ENCODE measurements at regions not wholly inside any gene's neighbourhood (a gene's known extent, or its start where the extent isn't known, plus 50 kb on each side); places are given as distances from the start of the nearest gene placed in this dataset.
A peak's percentile ranks its signal among the peaks of the same experiment; 100 is the strongest.
"Not testable (repeated sequence)": the region's sequence is repeated elsewhere in the genome, so short reads cannot be mapped to it uniquely, and the experiment has no call there.

DNA sequence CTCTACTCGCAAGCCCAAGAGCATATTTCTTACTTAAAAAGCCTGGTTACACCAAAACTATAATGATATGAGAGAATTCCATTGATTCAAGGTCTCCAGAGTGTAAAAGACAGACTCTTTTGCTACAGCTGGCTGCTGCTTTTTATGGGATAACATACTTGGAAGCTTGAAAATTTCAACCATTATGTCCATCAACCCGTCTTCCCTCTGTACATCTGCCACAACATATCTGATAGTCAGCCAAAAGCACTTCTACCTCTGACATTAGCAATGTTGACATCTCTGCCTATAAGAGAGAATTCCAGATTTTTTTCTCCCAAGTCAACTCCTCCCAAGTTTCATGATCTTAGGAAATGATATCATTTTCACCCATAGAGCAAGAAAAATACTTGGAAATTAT, 54.4 kb upstream of the IQCM start:
- FAIRE-seq, result no peak

GRCh38 chr4:149881744-149882143, 66.1 kb upstream of the IQCM start:
- no peak for FAIRE-seq

DNA sequence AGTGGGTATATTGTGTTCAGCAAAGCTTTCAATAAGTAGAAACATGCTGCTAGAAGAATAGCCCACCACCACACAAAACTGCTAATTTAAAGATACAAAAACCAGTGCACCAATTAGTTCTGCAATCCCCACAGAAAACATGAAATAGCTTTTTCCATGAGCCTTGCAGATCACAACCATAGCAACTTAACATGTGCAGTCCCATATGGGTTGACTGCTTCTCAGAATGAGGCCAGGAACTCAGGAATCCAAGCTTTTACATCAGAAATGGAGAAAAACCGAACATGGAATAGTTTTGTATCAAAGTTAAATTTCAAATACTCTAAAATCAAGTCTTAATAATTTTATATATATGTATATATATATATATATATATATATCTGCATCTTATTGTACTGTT, 66.6 kb upstream of the IQCM start:
- no peak for FAIRE-seq

DNA sequence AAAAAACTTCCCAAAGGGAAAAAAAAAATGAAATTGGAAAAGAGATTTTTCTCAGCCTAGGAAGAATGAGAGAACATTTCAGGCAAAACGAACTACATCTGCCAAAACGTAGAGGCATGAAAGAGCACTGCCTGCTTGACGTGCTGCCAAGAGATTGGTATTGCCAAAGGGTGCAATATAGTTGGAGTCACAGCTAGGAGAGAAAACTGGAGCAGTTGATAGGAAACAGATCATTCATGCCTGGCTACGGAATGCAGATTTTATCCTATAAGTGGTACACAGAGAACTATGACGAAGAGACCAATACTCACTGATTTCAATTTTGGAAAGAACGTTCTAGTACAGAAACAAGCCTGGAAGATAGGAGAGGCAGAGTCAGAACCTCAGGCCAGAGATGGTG, 68.4 kb upstream of the IQCM start:
- FAIRE-seq, result no peak

- FAIRE-seq, result no peak
These were observed 69.0 kb upstream of the IQCM start for GRCh38 chr4:149884529-149885181.

GRCh38 chr4:149885896-149886295, 70.3 kb upstream of the IQCM start:
- FAIRE-seq, result no peak

- no peak for FAIRE-seq
These were observed 71.3 kb upstream of the IQCM start for GRCh38 chr4:149886786-149887490.

DNA sequence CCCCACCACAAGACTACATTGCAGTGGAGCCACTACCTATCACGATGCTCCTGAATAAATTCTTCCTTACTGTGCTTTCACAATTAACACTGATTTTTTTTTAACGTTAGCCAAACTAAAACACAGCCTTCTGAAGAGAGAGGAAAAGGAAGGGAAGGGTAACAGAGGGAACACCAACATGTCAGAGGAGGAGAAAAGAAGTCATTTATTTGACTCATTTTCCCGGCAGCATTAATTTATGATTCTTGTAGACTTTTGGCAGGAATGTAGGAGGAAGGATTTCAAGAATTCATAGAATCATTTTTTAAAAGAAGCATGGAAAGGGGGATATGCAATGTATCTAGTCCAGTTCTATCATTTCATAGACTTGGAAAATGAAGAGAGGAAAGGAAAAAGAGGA, 74.3 kb upstream of the IQCM start:
- no peak for FAIRE-seq

DNA sequence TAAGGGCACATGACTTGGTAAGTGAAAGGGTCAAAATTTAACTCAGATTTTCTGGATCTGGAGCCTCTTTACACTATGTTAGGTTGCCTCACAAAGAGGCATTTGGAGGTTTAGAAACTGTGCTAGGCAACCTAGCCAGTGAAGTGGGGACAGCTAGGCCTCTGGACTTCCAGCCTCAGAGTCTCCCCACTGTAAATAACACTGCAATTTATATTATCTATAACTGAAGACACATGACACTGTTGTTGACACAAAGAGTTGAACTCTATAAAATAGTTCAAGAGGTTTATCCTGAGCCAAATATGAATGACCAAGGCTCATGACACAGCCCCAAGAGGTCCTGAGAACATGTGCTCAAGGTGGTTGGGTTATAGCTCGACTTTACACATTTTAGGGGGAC, 74.9 kb upstream of the IQCM start:
- no peak for FAIRE-seq

- no peak for FAIRE-seq
These were observed 75.8 kb upstream of the IQCM start for GRCh38 chr4:149891426-149891825.

GRCh38 chr4:149896432-149896831, 80.8 kb upstream of the IQCM start:
- FAIRE-seq, result no peak

GRCh38 chr4:149897783-149898182, 82.1 kb upstream of the IQCM start:
- peak; percentile 76 for FAIRE-seq

DNA sequence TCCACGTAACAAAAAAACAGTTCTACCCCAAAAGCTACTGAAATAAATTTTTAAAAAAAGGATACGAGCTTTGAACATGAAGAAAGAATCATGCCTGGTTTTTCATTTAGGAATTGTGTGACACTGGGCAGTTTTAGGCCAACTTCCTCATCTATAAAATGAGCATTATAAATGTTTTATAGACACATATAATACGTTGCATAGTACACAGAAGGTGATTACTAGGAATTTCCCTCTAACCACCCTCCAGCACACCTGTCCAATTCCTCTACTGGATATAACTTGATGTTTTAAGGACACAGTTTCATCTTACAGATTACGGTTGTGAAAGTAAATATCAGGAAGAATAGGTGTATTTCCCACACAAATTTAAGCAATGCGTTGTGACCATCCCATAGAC, 85.5 kb upstream of the IQCM start:
- FAIRE-seq, result no peak

DNA sequence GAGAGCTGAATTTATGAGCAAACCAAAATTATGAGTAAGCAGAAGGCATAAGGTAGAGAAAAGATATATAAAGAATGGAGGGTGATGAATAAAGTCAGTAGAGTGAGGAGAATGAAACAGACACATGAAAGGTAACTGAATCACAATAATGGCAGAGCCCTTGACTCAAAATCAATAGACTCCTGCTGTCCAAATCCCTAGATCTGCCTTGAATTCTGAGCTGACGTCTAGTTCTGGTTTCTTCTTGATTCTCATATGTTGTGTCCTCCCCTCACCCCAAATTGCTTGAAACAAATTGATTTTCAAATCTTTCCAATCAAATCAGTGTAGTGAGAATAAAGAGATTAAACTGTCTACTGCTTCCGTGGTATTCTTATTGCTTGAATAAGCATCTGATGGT, 86.6 kb upstream of the IQCM start:
- no peak for FAIRE-seq

DNA sequence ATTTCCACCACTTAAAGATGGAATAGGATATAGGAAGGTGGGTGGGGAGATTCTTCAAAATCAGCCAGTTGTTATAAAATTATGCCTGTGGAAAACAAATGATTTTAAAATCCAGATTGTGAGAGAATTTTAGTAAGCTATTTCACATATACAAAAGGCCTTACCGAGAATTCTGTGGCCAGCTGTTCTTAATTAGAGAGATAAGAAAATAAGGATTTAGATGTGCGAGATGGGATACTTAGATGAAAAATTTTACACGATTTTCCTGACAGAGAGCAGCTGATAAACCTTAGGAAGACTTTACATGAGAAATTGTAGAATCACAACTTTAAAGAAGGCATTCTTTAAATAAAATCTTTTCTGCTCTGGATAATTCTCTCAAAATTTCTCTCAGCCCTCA, 94.5 kb upstream of the IQCM start:
- FAIRE-seq, result no peak

DNA sequence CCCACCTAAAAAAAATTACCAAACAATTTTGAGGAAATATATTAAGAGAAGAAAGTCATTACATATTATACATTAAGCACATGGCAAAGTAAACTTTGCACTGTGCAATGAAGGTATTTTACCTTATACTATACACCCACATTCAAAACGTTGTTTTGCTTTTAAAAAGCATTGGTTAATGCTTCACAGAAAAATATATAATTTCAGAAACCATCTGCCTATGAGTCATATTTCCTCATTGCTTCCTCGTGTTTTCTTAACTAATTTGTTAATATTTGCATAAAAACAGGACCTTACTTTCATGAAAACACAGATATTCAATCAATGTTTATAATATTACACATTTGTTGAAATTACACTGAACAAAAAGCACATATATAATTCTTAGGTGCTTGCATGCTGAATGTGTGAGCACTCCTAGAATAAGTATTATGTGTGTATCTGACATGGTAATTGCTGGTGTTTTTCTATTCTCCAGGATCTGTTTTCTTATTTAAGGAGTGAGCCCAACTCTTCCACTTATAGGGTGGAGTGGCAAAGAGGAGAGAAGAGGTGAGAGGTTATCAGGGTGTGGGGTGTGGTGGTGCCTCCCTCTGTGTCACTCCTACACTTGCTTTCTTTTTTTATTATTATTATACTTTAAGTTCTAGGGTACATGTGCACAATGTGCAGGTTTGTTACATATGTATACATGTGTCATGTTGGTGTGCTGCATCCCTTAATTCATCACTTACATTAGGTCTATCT, 95.1 kb upstream of the IQCM start:
- no peak for FAIRE-seq

DNA sequence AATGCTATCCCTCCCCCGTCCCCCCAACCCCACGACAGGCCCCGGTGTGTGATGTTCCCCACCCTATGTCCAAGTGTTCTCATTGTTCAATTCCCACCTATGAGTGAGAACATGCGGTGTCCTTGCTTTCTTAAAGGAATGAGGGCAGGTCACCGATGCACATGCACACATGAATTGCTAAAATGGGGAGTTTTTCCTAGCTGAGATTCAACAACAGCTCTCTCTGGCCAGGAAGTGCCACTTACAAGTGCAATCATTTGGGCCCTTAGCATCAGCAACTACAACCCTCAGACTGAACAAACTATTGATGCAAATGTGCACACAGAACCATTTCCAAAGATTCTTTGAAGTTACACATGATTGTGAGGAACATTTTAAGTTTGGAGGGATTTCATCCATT, 95.7 kb upstream of the IQCM start:
- no peak for FAIRE-seq

DNA sequence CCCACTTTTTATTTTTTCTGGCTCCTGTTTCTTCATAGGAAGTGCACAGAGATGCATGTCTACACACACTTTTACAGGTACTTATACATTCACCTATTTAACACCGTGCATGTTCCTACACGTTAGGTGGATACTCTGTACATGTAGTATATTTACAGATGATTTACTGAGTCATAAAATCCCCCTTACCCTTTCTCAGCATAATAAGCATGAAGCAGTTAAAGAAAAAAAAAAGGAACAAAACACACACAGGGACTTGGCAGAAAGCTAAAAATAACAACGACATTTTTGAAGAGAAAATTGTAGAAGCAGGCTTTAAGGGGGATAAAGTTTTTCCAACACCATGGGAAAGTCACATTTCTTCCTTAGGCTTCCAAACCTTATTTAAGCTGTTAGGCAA, 96.4 kb upstream of the IQCM start:
- FAIRE-seq, result no peak

GRCh38 chr4:149914119-149915115, 98.8 kb upstream of the IQCM start:
- peak; percentile 16 for FAIRE-seq

DNA sequence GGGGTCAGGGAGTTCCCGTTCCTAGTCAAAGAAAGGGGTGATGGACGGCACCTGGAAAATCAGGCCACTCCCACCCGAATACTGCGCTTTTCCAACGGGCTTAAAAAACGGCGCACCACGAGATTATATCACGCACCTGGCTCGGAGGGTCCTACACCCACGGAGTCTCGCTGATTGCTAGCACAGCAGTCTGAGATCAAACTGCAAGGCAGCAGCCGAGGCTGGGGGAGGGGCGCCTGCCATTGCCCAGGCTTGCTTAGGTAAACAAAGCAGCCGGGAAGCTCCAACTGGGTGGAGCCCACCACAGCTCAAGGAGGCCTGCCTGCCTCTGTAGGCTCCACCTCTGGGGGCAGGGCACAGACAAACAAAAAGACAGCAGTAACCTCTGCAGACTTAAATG, 100.1 kb upstream of the IQCM start:
- not testable (repeated sequence) for FAIRE-seq

- no peak for FAIRE-seq
These were observed 108.1 kb upstream of the IQCM start for GRCh38 chr4:149923736-149924135.

- FAIRE-seq, result no peak
These were observed 111.9 kb upstream of the IQCM start for GRCh38 chr4:149927514-149927913.

- no peak for FAIRE-seq
These were observed 112.9 kb upstream of the IQCM start for GRCh38 chr4:149928507-149928906.
